HG03175 (cell line): ENCODE measurements at regions not wholly inside any gene's neighbourhood (a gene's known extent, or its start where the extent isn't known, plus 50 kb on each side); places are given as distances from the start of the nearest gene placed in this dataset.

Experiments used
- ATAC-seq: cut with Tn5 transposase; IDR thresholded peaks from one replicate; pipeline ENCODE4 v1.9.1; 2021; ENCODE audit warnings: mild to moderate bottlenecking, moderate library complexity; ENCODE audit not compliant: unreplicated experiment

- no peak for ATAC-seq
Observed at GRCh38 chr5:57595523-57595991, 112.9 kb upstream of the ACTBL2 start.

- ATAC-seq: no peak
Observed at GRCh38 chr5:57594436-57594835, 111.8 kb upstream of the ACTBL2 start.

- no peak for ATAC-seq
Observed at GRCh38 chr5:57592236-57592635, 109.6 kb upstream of the ACTBL2 start.

- ATAC-seq: no peak
Observed at GRCh38 chr5:57586649-57587048, 104.0 kb upstream of the ACTBL2 start.

GRCh38 chr5:57582578-57583070, 100.0 kb upstream of the ACTBL2 start:
- no peak for ATAC-seq

- ATAC-seq: no peak
Observed at GRCh38 chr5:57581772-57582171, 99.2 kb upstream of the ACTBL2 start.

- no peak for ATAC-seq
Observed at GRCh38 chr5:57581222-57581621, 98.6 kb upstream of the ACTBL2 start.

GRCh38 chr5:57577432-57578175, 95.0 kb upstream of the ACTBL2 start:
- no peak for ATAC-seq

- ATAC-seq: no peak
Observed at GRCh38 chr5:57576317-57576716, 93.7 kb upstream of the ACTBL2 start.

GRCh38 chr5:57575839-57576238, 93.2 kb upstream of the ACTBL2 start:
- no peak for ATAC-seq

- ATAC-seq: no peak
Observed at GRCh38 chr5:57572461-57572860, 89.8 kb upstream of the ACTBL2 start.

GRCh38 chr5:57569601-57570000, 87.0 kb upstream of the ACTBL2 start:
- no peak for ATAC-seq

- ATAC-seq: no peak
Observed at GRCh38 chr5:57568136-57568535, 85.5 kb upstream of the ACTBL2 start.

GRCh38 chr5:57566914-57567313, 84.3 kb upstream of the ACTBL2 start:
- no peak for ATAC-seq

- no peak for ATAC-seq
Observed at GRCh38 chr5:57561231-57561842, 78.7 kb upstream of the ACTBL2 start.

- ATAC-seq: no peak
Observed at GRCh38 chr5:57559110-57559635, 76.6 kb upstream of the ACTBL2 start.

- ATAC-seq: no peak
Observed at GRCh38 chr5:57552033-57552432, 69.4 kb upstream of the ACTBL2 start.

- no peak for ATAC-seq
Observed at GRCh38 chr5:57551251-57551650, 68.6 kb upstream of the ACTBL2 start.

GRCh38 chr5:57550132-57550531, 67.5 kb upstream of the ACTBL2 start:
- no peak for ATAC-seq

- ATAC-seq: no peak
Observed at GRCh38 chr5:57549566-57549965, 67.0 kb upstream of the ACTBL2 start.

GRCh38 chr5:57540823-57541222, 58.2 kb upstream of the ACTBL2 start:
- no peak for ATAC-seq

GRCh38 chr5:57539281-57539701, 56.7 kb upstream of the ACTBL2 start:
- ATAC-seq: no peak
